ENCODE measurements at regions not wholly inside any gene's neighbourhood (a gene's known extent, or its start where the extent isn't known, plus 50 kb on each side); places are given as distances from the start of the nearest gene placed in this dataset.

DNA sequence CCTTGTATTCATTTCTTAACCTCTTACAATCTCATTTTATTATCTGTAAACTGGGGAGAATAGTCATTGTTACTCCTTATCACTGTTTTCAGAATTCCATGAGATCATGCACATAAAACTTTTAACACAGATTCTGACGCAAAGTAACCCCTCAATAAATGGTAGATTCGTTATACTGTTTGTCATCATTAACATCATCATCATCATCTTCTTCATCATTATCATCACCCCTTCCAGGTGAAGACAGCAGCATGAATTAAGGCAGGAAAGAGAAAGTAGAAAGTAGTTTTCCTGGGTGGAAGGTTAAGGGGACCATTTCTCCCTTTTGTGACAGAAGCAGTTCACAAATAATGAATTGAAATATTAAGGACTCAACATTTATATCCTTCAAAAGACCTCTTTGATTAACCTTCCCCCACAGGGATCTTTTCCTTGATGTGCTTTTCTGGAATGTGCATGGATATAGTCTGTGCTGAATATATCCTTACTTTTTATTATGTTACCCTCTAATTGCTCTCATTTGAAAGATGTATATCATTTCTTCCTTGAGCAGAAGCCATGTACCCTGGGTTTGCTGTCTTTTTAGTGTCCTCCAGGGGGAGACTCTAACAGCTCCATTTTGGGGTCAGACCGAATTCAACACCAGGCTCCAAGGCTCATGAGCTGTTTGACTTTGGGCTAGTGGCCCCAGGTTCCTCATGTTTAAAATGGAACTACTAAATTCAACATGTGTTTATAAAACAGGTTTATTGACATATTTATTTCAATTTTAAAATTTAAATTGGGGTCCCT lies 1029.9 kb upstream of the WWC1 start:
- Histone ChIP-seq H3K4me3 (ENCODE audit: control insufficient read depth in 2 of 3, extremely low read depth in 1 of 3, insufficient read depth in 2 of 3, low read depth in 1 of 3, low read length in 3 of 3) (no peak overlapping the region), H3K36me3 (ENCODE audit: control insufficient read depth in 2 of 2, extremely low read depth in 1 of 2, insufficient read depth in 2 of 2, low read length in 2 of 2) (no peaks in the 10 kb centered on the region), H3K79me2 (ENCODE audit: control insufficient read depth, insufficient read depth, low read length) (no peaks in the 10 kb centered on the region), H3K27me3 (ENCODE audit: control insufficient read depth, extremely low read depth, insufficient read depth, low read length) (no peaks in the 10 kb centered on the region), H2AFZ (ENCODE audit: control insufficient read depth, low read length) (no peak overlapping the region), H3K9ac (ENCODE audit: control insufficient read depth, extremely low read depth, insufficient read depth, low read length) (no peak overlapping the region), H3K9me3 (ENCODE audit: control insufficient read depth, low read depth, low read length) (no peaks in the 10 kb centered on the region), H3K9me1 (ENCODE audit: control insufficient read depth, extremely low read depth, insufficient read depth, low read length) (no peaks in the 10 kb centered on the region), H3K4me1 (ENCODE audit: control insufficient read depth, extremely low read depth, insufficient read depth, low read length) (no peaks in the 10 kb centered on the region), H3K4me2 (ENCODE audit: control insufficient read depth, extremely low read depth, insufficient read depth, low read depth, low read length) (no peak overlapping the region), H3K27ac (ENCODE audit: control insufficient read depth, insufficient read depth, low read length) (no peak overlapping the region), H4K20me1 (ENCODE audit: control insufficient read depth, extremely low read depth, insufficient read depth, low read length) (no peaks in the 10 kb centered on the region)
- FAIRE-seq (no peak), DNase-seq (ENCODE audit: low read depth, low spot score) (no peak)
- no peak for TF ChIP-seq EZH2 (IDR thresholded peaks at IDR 0.05; ENCODE audit: low read length)
- TF ChIP-seq, protein P1, sequence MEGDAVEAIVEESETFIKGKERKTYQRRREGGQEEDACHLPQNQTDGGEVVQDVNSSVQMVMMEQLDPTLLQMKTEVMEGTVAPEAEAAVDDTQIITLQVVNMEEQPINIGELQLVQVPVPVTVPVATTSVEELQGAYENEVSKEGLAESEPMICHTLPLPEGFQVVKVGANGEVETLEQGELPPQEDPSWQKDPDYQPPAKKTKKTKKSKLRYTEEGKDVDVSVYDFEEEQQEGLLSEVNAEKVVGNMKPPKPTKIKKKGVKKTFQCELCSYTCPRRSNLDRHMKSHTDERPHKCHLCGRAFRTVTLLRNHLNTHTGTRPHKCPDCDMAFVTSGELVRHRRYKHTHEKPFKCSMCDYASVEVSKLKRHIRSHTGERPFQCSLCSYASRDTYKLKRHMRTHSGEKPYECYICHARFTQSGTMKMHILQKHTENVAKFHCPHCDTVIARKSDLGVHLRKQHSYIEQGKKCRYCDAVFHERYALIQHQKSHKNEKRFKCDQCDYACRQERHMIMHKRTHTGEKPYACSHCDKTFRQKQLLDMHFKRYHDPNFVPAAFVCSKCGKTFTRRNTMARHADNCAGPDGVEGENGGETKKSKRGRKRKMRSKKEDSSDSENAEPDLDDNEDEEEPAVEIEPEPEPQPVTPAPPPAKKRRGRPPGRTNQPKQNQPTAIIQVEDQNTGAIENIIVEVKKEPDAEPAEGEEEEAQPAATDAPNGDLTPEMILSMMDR (optimal IDR thresholded peaks at IDR 0.05 in 1 of 3, IDR thresholded peaks at IDR 0.05 in 1 of 3, conservative IDR thresholded peaks at IDR 0.05 in 1 of 3; ENCODE audit: extremely low read depth in 1 of 3, insufficient read depth in 2 of 3, low read length in 3 of 3): peak; percentile 41 to 59 (median 49)
- dilution Hi-C loops (cut with MboI; ENCODE audit: extremely low pct_ligation_motif_present, low sequenced_read_pairs): no loop called here

DNA sequence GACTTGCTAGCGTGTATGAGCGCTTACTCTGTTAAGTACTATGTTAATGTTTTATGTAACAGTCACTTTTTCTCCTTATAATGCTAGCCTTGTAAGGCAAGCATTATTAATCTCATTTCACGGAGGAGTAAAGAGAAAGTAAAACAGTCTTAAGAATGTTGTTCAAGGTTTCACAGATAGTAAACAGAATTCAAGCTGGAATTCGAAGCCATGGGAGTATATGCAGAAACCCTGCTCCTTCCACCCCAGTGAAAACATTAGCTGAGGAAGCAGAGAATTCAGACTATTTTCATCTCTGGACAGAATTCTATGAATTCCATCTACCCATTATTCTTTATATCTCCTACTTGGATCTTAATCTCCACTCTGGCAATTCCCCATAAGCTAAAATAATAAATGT lies 1028.3 kb upstream of the WWC1 start:
- Histone ChIP-seq H3K27ac (ENCODE audit: control insufficient read depth, insufficient read depth, low read length) (no peak overlapping the region), H3K9ac (ENCODE audit: control insufficient read depth, extremely low read depth, insufficient read depth, low read length) (no peak overlapping the region), H3K9me1 (ENCODE audit: control insufficient read depth, extremely low read depth, insufficient read depth, low read length) (no peaks in the 10 kb centered on the region), H3K4me2 (ENCODE audit: control insufficient read depth, extremely low read depth, insufficient read depth, low read depth, low read length) (no peak overlapping the region), H4K20me1 (ENCODE audit: control insufficient read depth, extremely low read depth, insufficient read depth, low read length) (no peaks in the 10 kb centered on the region), H3K36me3 (ENCODE audit: control insufficient read depth in 2 of 2, extremely low read depth in 1 of 2, insufficient read depth in 2 of 2, low read length in 2 of 2) (no peaks in the 10 kb centered on the region), H3K4me3 (ENCODE audit: control insufficient read depth in 2 of 3, extremely low read depth in 1 of 3, insufficient read depth in 2 of 3, low read depth in 1 of 3, low read length in 3 of 3) (no peak overlapping the region), H3K9me3 (ENCODE audit: control insufficient read depth, low read depth, low read length) (no peaks in the 10 kb centered on the region), H3K79me2 (ENCODE audit: control insufficient read depth, insufficient read depth, low read length) (no peaks in the 10 kb centered on the region), H2AFZ (ENCODE audit: control insufficient read depth, low read length) (no peak overlapping the region), H3K4me1 (ENCODE audit: control insufficient read depth, extremely low read depth, insufficient read depth, low read length) (no peaks in the 10 kb centered on the region), H3K27me3 (ENCODE audit: control insufficient read depth, extremely low read depth, insufficient read depth, low read length) (no peaks in the 10 kb centered on the region)
- no peak for DNase-seq (ENCODE audit: low read depth, low spot score)
- FAIRE-seq: no peak
- TF ChIP-seq, protein P1 (optimal IDR thresholded peaks at IDR 0.05 in 1 of 3, IDR thresholded peaks at IDR 0.05 in 1 of 3, conservative IDR thresholded peaks at IDR 0.05 in 1 of 3; ENCODE audit: extremely low read depth in 1 of 3, insufficient read depth in 2 of 3, low read length in 3 of 3): no peak
- TF ChIP-seq EZH2 (IDR thresholded peaks at IDR 0.05; ENCODE audit: low read length): no peak
- dilution Hi-C loops (cut with MboI; ENCODE audit: extremely low pct_ligation_motif_present, low sequenced_read_pairs): no loop called here

All from keratinocyte (primary cell).